T-helper 2 cell treated with Interferon-gamma antibody and Interleukin-4, amounts not matched to agents 5 μg/mL and 100 μg/mL, for 36 hours (primary cell): ENCODE measurements at regions not wholly inside any gene's neighbourhood (a gene's known extent, or its start where the extent isn't known, plus 50 kb on each side); places are given as distances from the start of the nearest gene placed in this dataset.
"Not testable (repeated sequence)": the region's sequence is repeated elsewhere in the genome, so short reads cannot be mapped to it uniquely, and the experiment has no call there.

Experiments
- DNase-seq: peaks from one replicate; pipeline ENCODE4 v3.0.0; 2021; ENCODE audit warnings: low spot score
- H3K27ac Mint-ChIP-seq: one replicate; pipeline ENCODE4 v1.8.0; 2021; ENCODE audit warnings: mild to moderate bottlenecking, mixed read lengths
- H3K27me3 Mint-ChIP-seq: one replicate; pipeline ENCODE4 v1.8.0; 2021; ENCODE audit warnings: low read depth, mixed read lengths
- H3K36me3 Mint-ChIP-seq: one replicate; pipeline ENCODE4 v1.8.0; 2021; ENCODE audit warnings: low read depth, mixed read lengths
- H3K4me1 Mint-ChIP-seq: one replicate; pipeline ENCODE4 v1.8.0; 2021; ENCODE audit warnings: low read depth, mixed read lengths
- H3K4me3 Mint-ChIP-seq: one replicate; pipeline ENCODE4 v1.8.0; 2022; ENCODE audit warnings: mild to moderate bottlenecking, moderate library complexity, mixed read lengths
- H3K9me3 Mint-ChIP-seq: one replicate; pipeline ENCODE4 v1.8.0; 2021; ENCODE audit warnings: mixed read lengths

GRCh38 chr6:166231181-166231580 lies 63.5 kb upstream of the TBXT start:
- H3K36me3 Mint-ChIP-seq, H3K9me3 Mint-ChIP-seq, DNase-seq: not testable (repeated sequence)
- Mint-ChIP-seq H3K27ac (peak overlapping the region; percentile 70), H3K27me3 (peaks cover 49% of the 10 kb centered on the region), H3K4me1 (peaks cover 29% of the 10 kb centered on the region), H3K4me3 (peak overlapping the region; percentile 18)

GRCh38 chr6:166228839-166229528 lies 61.3 kb upstream of the TBXT start:
- H3K27me3 Mint-ChIP-seq = peaks cover 60% of the 10 kb centered on the region
- no peak overlapping the region for H3K27ac Mint-ChIP-seq
- H3K9me3 Mint-ChIP-seq = no peaks in the 10 kb centered on the region
- H3K4me1 Mint-ChIP-seq = peaks cover 21% of the 10 kb centered on the region
- no peaks in the 10 kb centered on the region for H3K36me3 Mint-ChIP-seq
- H3K4me3 Mint-ChIP-seq = peak overlapping the region; percentile 54
- DNase-seq = no peak

- peaks cover 65% of the 10 kb centered on the region for H3K27me3 Mint-ChIP-seq
- H3K4me1 Mint-ChIP-seq = peaks cover 22% of the 10 kb centered on the region
- H3K36me3 Mint-ChIP-seq = no peaks in the 10 kb centered on the region
- DNase-seq = no peak
- H3K9me3 Mint-ChIP-seq = no peaks in the 10 kb centered on the region
- H3K4me3 Mint-ChIP-seq = peak overlapping the region; percentile 2
- H3K27ac Mint-ChIP-seq = no peak overlapping the region
Measured at GRCh38 chr6:166228425-166228824, 60.8 kb upstream of the TBXT start.

GRCh38 chr6:166223079-166223478 lies 55.4 kb upstream of the TBXT start:
- H3K27ac Mint-ChIP-seq = no peak overlapping the region
- H3K4me1 Mint-ChIP-seq = peaks cover 16% of the 10 kb centered on the region
- no peaks in the 10 kb centered on the region for H3K36me3 Mint-ChIP-seq
- no peak for DNase-seq
- H3K9me3 Mint-ChIP-seq = no peaks in the 10 kb centered on the region
- H3K4me3 Mint-ChIP-seq = no peak overlapping the region
- H3K27me3 Mint-ChIP-seq = peaks cover 50% of the 10 kb centered on the region

GRCh38 chr6:166222631-166223030 lies 55.0 kb upstream of the TBXT start:
- Mint-ChIP-seq H3K4me3 (peak overlapping the region; percentile 35), H3K4me1 (peaks cover 16% of the 10 kb centered on the region), H3K36me3 (no peaks in the 10 kb centered on the region), H3K27ac (no peak overlapping the region), H3K9me3 (no peaks in the 10 kb centered on the region), H3K27me3 (peaks cover 48% of the 10 kb centered on the region)
- no peak for DNase-seq

- no peaks in the 10 kb centered on the region for H3K9me3 Mint-ChIP-seq
- H3K4me3 Mint-ChIP-seq = no peak overlapping the region
- peaks cover 43% of the 10 kb centered on the region for H3K27me3 Mint-ChIP-seq
- DNase-seq = no peak
- peaks cover 16% of the 10 kb centered on the region for H3K4me1 Mint-ChIP-seq
- H3K36me3 Mint-ChIP-seq = no peaks in the 10 kb centered on the region
- H3K27ac Mint-ChIP-seq = no peak overlapping the region
Measured at GRCh38 chr6:166221636-166222035, 54.0 kb upstream of the TBXT start.

GRCh38 chr6:166221040-166221439 lies 53.4 kb upstream of the TBXT start:
- H3K27ac Mint-ChIP-seq = no peak overlapping the region
- no peaks in the 10 kb centered on the region for H3K9me3 Mint-ChIP-seq
- H3K4me1 Mint-ChIP-seq = peaks cover 16% of the 10 kb centered on the region
- peaks cover 39% of the 10 kb centered on the region for H3K27me3 Mint-ChIP-seq
- H3K36me3 Mint-ChIP-seq = no peaks in the 10 kb centered on the region
- DNase-seq = peak; percentile 34
- peak overlapping the region; percentile 14 for H3K4me3 Mint-ChIP-seq
